NAMALWA (cell line): ENCODE measurements at regions not wholly inside any gene's neighbourhood (a gene's known extent, or its start where the extent isn't known, plus 50 kb on each side); places are given as distances from the start of the nearest gene placed in this dataset.
A peak's percentile ranks its signal among the peaks of the same experiment; 100 is the strongest.

ENCODE experiments used
- DNase-seq: peaks from one replicate; pipeline ENCODE4 v3.0.0-alpha.2; 2015; ENCODE audit warnings: low spot score

- DNase-seq, result no peak
These were observed 1483.4 kb upstream of the ZEB2 start for GRCh38 chr2:146003337-146003736.

GRCh38 chr2:145994910-145995309, 1475.0 kb upstream of the ZEB2 start:
- no peak for DNase-seq

- DNase-seq, result no peak
These were observed 1472.7 kb upstream of the ZEB2 start for GRCh38 chr2:145992572-145992971.

- DNase-seq, result no peak
These were observed 1467.9 kb upstream of the ZEB2 start for GRCh38 chr2:145987793-145988192.

GRCh38 chr2:145985517-145985916, 1465.6 kb upstream of the ZEB2 start:
- DNase-seq, result no peak

GRCh38 chr2:145984580-145984979, 1464.7 kb upstream of the ZEB2 start:
- DNase-seq, result no peak

GRCh38 chr2:145980318-145980717, 1460.4 kb upstream of the ZEB2 start:
- no peak for DNase-seq

- no peak for DNase-seq
These were observed 1455.5 kb upstream of the ZEB2 start for GRCh38 chr2:145975406-145975805.

GRCh38 chr2:145961846-145962245, 1441.9 kb upstream of the ZEB2 start:
- no peak for DNase-seq

- DNase-seq, result no peak
These were observed 1440.7 kb upstream of the ZEB2 start for GRCh38 chr2:145960479-145961163.

- DNase-seq, result no peak
These were observed 1438.7 kb upstream of the ZEB2 start for GRCh38 chr2:145958611-145959010.

- DNase-seq, result no peak
These were observed 1438.0 kb upstream of the ZEB2 start for GRCh38 chr2:145957929-145958328.

- no peak for DNase-seq
These were observed 1420.0 kb upstream of the ZEB2 start for GRCh38 chr2:145939949-145940348.

GRCh38 chr2:145935016-145935415, 1415.1 kb upstream of the ZEB2 start:
- DNase-seq, result no peak

GRCh38 chr2:145931781-145932395, 1412.0 kb upstream of the ZEB2 start:
- no peak for DNase-seq

- DNase-seq, result no peak
These were observed 1410.4 kb upstream of the ZEB2 start for GRCh38 chr2:145930318-145930717.

- no peak for DNase-seq
These were observed 1407.4 kb upstream of the ZEB2 start for GRCh38 chr2:145927131-145927950.

GRCh38 chr2:145925591-145925990, 1405.7 kb upstream of the ZEB2 start:
- no peak for DNase-seq

- DNase-seq, result peak; percentile 6
These were observed 1399.6 kb upstream of the ZEB2 start for GRCh38 chr2:145919477-145919876.

GRCh38 chr2:145918951-145919350, 1399.0 kb upstream of the ZEB2 start:
- DNase-seq, result no peak

- no peak for DNase-seq
These were observed 1396.9 kb upstream of the ZEB2 start for GRCh38 chr2:145916799-145917198.

- no peak for DNase-seq
These were observed 1394.8 kb upstream of the ZEB2 start for GRCh38 chr2:145914716-145915115.

- DNase-seq, result peak; percentile 3
These were observed 1390.5 kb upstream of the ZEB2 start for GRCh38 chr2:145910416-145910815.
